Esophagus squamous epithelium (tissue), 4 donors: ENCODE measurements at regions not wholly inside any gene's neighbourhood (a gene's known extent, or its start where the extent isn't known, plus 50 kb on each side); places are given as distances from the start of the nearest gene placed in this dataset.

Source experiments
- CTCF ChIP-seq, 6 experiments: fragments of 450-650 bp in 4 of 6; fragments of 200-600 bp in 2 of 6; sonication (generic) in 2 of 6; IDR thresholded peaks; one replicate each; pipeline ENCODE4 v1.5.1; 2016 to 2019; ENCODE audit warnings: antibody characterized with exemption in 6 of 6, mild to moderate bottlenecking in 4 of 6, moderate library complexity in 4 of 6
- POLR2A ChIP-seq, 4 donors: fragments of 450-650 bp; IDR thresholded peaks; one replicate each; pipeline ENCODE4 v1.6.1; 2017; ENCODE audit warnings: antibody characterized with exemption in 4 of 4, mild to moderate bottlenecking in 4 of 4, moderate library complexity in 3 of 4

GRCh38 chr2:234879671-234880455 lies 72.0 kb upstream of the SH3BP4 start:
- TF ChIP-seq CTCF (IDR thresholded peaks at IDR 0.05) (no peak), POLR2A (IDR thresholded peaks at IDR 0.05) (no peak)
